ENCODE measurements at regions not wholly inside any gene's neighbourhood (a gene's known extent, or its start where the extent isn't known, plus 50 kb on each side); places are given as distances from the start of the nearest gene placed in this dataset.

DNA sequence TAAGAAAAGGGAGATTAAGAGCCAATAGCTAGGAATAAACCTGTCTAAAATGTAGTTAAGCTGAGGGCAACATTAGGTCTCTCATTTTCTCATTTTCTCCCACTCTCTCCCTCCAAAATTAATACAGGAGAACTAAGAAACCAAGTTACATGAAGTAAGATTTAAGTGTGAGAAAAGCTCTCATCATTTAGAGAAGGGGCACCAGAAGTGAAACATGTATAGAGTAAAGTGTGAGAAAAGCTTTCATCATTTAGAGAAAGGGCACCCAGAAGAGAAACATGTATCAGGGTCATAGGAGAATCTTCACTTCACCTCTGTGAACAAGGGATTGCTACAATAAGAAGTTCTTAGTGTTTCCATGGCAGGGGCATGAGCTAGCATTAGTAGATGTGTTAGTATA, 132.4 kb upstream of the CNTN1 start:
- DNase-seq, result no peak

DNA sequence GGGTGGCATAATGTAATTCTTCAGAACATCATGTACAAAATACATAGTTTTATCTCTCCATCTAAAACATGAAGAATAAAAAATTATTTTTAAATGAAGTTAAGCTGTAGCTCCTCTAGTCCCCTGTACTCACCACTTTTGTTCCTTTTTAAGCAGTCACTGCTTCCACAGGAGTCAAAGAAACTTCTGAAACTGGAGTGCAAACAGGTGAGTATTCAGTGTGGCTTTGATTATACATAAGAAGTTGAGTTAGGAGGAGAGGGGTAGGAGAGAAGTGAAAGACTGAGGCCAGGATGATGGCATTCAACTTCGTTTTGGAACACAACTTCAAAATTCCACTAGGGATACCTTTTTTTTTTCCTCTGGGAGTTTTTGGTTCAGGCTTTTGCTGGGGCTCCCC, 131.4 kb upstream of the CNTN1 start:
- DNase-seq, result no peak

DNA sequence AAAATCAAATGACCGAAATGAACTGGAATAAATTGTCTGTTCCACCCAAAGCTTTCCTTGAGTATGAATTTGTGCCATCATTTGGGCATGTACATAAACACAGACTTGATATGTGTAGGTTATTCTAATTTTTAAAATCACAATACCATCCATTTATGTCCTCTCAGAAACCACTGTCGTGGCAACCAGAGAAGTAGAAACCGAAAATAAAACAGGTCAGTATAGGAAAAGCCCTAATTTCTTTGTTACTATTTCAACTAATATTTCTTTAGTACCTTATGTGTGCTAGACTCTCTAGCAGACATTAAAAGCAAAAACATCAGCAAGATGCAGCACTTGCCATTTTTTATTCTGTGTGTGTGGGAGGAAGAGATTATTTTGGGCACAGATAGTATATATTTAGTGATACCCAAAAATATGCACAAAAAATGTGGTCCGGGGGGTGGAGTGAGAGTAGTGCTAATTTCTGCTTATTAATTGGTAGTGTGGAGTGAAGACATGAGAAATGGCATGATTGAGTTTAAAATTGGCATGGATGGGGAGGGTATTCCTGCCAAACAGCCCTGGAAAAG, 130.8 kb upstream of the CNTN1 start:
- DNase-seq, result no peak

DNA sequence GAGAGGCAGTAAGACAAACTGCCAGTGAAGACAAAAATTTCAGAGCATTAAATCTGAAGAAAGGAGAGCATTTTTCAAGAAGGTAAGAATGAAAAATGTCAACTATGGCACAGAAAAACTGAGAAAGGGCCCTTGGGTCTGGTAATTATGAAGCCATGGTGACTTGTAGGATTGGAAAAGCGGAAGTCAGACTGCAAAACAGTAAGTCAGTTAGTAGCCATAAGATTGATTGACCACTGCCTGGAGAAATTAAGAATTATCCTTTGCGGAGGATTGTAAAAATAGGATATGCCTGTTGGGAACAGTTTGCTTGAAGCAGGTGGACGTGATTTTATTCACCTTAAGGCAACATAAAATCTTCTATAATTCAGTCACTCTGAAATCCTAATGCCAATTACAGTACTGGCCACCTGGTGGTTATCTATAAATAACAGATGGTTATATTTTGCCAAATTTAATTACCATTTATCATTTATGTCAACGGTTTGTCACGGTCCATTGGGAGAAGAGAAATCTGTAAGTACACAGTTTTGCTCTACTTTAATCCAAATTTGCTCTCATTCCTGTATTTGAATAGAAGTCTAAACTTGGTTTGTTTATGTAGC, 127.1 kb upstream of the CNTN1 start:
- DNase-seq, result no peak

DNA sequence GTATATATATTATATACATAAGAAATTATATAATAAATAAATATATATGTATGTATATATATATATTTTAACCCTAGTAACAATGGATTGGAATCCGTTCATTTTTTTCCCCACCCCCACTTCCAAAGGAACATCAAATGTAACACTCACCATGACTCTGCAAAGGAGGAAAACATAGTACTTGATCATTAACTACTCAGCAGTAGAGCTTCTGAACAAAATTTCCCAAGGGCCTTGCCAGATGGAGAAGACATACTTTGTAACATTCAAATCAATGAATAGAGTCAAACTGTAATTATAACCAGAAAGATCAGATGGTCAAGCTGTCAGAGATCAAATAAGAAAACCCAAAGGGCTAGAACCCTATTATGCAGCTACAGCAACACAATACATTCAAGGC, 126.0 kb upstream of the CNTN1 start:
- no peak for DNase-seq

DNA sequence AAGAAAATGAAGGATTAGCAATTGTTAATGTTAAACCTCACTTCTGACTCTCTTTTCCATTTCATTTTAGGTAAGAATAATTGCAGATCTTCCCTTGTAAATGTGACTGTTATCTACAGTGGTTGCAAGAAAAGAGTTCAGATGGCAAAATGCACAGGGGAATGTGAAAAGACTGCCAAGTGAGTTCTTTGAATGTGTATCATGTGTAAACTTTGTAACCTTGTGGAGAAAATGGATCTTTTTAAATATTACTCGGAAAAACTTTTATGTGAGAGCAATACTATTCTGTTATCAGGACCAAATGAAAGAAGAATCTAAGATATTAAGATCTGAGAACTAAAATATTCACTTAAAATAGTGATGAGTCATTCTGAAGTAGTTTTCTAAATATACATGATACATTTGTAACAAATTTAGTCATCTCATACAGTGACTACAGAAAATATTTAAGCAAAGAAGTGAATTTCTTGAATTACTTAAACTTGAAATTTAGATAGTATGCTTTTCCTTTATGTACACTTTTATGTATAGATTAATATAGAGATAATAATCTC, 122.5 kb upstream of the CNTN1 start:
- DNase-seq, result no peak

DNA sequence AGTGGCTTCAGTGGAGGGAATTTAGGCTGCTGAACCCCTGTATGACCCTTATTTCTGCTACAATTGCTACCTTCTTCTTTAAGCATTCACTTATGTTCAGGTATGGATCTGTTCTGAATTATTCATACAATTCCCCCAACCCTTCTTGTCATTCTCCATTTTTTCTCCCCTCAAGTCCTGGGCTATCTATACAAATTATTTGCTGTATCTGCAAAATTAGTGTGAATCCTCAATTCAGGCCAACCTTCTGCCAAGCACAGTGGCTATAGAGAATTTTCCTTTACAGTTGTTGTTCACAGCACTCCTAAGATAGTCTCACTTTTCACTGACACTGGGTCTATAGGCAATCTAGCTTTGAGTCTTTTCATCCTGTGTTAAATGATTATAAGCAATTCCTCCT, 119.2 kb upstream of the CNTN1 start:
- no peak for DNase-seq

DNA sequence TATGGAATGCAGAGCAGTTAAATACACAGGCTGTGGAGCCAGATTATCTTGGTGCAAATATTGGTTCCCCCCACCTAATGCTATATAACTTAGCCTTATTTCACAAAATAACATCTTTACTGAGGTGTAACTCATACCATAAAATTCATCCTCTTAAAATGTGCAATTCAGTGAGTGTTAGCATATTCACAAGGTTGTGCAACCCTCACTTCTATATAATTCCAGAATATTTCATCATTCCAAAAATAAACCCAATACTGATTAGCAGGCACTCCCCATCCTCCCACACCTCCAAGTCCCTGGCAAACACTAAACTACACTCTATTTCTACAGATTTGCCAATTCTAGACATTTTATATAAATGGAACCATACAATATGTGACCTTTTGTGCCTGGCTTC, 116.3 kb upstream of the CNTN1 start:
- DNase-seq, result no peak

DNA sequence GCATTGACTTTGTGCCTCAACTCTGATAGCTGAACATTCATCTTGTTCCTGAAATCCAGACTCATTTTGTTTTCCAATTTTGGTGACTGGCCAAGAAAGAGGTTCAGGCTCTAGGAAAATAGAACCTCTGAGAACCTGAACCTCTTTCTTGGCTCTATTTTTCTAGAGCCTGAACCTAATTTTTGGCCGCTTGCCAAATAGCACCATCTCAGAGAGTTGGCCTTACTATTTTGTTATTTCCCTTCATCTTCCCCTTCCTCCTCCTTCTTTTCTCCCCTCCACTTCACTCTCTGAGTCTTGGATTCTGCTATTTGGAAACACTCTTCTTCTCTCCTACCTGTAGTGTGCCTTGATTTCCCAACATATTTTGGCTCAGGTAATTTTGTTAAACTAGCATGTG, 114.4 kb upstream of the CNTN1 start:
- no peak for DNase-seq

DNA sequence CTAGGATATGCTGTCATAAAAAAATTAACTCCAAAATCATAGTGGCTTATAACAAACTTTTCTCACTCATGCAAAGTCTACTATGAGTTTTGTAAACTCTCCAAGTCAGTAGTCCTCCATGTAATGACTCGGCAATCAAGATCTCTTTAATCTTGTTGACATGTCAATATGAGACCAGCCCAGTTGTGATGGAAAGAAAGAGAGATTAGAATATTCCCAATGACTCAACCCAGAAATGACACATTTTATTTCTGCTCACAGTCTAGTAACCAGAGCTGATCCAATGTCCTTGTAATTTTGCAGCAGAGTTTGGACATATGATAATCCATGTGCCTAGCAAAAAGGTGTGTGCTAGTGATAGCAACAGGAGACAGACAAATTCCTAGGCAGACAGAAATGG, 112.6 kb upstream of the CNTN1 start:
- no peak for DNase-seq

DNA sequence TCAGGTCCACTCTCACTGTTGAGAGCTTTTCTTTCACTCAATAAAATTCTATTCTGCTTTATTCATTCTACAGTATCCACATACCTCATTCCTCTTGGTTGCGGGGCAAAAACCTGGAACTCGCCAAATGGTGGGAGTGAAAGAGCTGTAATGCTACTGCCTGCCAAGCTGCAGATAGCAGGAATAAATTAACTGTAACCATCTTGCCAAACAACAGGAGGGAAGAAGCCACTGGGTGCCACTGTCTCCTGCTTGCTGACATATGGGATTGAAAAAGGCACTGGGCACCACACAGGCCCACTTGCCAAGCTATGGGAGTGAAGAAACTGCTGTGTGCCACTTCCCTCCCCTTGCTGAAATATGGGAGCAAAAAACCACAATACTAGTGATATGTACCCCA, 111.9 kb upstream of the CNTN1 start:
- no peak for DNase-seq

DNA sequence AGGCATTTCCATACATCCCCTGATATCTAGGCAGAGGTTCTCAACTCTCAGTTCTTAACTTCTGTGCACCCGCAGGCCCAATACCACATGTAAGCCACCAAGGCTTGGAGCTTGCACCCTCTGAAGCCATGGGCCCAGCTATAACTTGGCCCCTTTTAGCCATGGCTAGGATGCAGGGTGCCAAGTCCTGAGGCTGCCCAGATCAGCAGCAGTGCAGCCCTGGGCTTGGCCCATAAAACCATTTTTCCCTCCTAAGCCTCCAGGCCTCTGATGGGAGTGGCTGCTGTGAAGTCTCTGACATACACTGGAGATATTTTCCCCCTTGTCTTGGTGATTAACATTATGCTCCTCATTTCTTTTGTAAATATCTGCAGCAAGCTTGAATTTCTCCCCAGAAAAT, 110.3 kb upstream of the CNTN1 start:
- no peak for DNase-seq

DNA sequence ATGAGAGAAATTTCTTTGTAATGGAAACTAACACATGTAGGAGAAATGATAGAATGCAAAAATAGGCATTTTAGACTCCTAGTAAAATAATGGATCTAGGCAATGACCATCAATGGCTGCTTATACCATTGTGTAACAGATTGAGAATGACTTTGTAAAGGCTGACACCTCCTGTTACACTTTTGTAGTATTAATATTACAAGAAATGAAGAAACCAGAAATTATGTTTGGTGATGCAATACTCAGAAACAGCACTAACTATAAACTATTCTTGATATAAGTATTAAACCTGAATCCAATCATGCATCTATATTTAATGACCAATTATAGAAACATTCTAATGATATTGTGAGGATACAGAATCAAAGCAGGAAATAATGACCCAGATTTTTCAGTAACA, 108.5 kb upstream of the CNTN1 start:
- DNase-seq, result no peak

DNA sequence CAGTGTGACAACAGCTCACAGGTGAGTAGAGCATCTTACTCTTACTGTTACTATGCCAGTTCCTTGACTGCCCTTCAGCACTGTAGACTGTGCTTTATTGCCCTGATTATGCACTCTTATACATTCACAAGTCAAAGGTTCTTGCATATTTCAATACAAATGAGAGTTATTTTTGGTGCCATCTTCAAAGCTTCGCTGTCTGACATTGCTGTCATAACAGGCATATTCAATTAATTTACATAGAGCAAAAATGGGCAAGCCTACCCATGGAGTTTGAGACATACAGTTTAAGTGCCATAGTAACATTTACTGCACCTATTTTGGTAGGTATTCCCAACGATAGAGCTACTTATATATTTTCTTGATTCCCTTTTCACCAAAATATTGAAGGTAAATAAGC, 107.5 kb upstream of the CNTN1 start:
- DNase-seq, result no peak

DNA sequence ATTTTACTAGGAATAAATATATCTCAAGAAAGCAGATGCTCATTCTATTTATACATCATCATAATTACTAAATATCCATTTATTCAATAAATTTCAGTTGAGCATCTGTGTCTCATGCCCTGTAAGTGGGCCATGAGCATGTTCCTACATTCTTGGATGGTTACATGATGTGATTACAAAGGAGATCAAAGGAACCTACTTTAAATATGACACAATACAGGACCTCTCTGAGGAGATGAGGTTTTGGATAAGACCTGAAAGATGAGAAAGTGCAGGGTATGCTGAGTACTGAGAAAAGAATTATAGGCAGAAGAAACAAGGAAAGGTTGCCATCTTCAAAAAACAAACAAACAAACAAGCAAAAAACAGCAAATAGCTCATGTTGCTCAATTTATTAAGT, 105.4 kb upstream of the CNTN1 start:
- DNase-seq, result no peak

DNA sequence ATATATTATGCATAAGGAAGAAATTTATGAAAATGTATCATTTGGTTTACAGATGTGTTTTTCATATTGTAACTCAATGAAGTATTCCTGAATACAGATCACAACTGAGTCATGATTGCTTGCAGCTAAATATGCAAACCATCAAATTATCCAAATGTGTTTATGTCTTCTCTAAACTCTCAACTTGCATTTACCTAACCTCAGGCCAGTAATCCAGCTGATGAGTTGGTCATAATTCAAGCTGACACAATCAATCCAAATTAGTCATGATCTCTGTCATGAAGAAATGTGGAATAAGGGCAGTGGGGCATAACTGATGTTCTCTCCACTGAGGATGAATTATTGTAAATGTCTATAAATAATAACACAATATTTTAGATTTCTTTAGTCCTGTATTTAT, 104.8 kb upstream of the CNTN1 start:
- DNase-seq, result no peak

DNA sequence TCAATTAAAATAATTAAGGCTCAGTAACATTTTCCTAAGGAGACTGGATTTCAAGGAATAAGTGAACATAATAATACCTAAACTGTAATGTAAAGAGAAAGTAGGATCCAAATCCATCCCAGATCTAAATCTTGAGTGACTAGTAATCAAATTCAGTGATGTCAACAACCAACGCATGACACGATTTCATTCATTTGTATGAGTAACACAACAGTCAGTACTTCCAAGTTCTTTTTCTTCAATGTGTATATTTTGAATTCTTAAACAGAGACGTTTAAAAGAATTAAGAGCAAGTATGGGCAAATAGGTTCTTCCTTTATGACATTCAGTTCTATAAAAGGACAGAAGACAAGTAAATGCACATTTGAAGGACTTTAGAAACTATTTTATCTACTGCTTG, 104.3 kb upstream of the CNTN1 start:
- DNase-seq, result no peak

DNA sequence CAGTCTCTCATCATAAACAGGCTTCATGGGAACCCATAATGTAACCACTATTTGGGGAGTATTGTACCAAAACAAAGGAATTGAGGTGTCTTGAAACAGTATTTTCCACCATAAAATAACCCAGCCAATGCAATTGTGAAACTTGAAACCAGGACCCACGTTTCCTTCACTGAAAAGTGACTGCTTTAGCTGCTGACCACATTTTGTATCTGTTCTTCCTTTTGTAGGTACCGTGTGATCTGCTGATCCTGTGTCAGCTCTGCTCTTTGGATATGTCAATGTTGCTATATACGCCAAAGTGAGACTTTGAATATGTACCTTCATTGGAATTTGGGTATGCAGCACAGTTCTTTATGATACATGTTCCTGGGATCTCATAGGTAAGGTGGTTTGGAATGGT, 95.1 kb upstream of the CNTN1 start:
- no peak for DNase-seq

DNA sequence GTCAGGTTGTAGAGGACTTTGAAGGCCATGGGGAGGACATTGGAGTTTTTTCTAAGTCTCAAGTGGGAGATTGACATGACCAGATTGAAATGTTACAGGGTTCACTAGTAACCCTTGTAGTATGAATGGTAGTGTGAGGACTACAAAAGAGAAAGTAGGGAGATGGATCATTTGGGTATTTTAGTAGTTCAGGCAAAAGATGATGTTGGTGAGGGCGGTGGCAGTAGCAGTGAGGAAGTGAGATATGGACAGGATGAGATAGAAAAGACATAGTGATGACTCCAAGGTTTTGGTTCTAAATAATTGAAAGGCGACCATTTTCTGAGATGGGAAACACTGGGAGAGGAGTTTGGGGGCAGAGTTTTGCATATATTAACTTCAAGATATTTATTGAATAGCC, 94.2 kb upstream of the CNTN1 start:
- DNase-seq, result no peak

DNA sequence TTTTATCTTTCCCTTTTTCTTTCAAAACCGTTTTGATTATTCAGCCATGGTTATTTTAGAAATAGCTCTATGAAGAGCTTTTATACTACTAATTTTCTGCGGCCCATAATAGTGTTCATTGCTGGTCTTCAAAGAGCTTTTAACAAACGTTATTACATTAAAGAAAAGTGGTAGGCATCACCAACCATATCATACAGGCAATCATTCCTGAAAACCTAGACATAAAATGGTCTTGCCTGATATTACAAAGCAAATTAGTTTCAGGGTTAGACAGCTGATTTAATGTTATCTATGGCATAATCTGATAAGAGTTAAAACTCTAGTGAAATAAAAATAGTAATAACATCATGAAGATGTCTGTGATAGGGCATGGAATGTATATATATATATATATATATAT, 89.7 kb upstream of the CNTN1 start:
- no peak for DNase-seq

DNA sequence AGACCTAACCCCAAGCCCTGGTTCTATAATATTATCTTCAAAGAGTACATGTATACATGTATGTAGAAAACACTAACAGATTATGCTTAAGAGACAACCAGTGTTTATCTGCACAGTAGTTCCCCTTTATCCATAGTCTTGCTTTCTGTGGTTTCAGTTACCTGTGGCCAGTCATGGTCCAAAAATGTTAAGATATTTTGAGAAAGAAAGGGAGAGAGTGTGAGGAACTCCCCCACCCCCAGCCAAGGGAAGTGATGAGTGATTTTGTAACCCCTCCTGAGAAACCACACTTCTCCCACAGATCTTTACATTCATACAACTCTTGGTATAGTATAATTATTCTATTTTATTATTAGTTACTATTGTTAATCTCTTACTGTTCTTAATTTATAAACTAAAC, 77.3 kb upstream of the CNTN1 start:
- no peak for DNase-seq

DNA sequence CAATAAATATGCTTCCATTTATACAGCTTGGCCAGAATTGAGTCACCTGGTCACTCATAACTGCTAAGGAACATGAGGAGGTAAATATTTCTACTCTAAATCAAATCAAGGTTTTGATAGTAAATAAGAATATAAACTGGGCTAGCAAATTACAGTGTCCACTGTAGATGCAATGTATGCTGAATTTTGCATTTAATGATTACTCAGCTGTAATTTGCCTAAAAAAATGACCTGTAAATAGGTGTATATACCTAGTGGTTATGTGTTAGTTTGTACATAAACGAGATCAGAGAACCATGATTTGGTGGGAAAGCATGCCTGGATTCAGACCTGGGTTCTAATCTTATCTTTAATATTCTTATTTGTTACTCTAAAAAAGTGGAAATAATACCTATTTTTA, 76.6 kb upstream of the CNTN1 start:
- DNase-seq, result no peak

DNA sequence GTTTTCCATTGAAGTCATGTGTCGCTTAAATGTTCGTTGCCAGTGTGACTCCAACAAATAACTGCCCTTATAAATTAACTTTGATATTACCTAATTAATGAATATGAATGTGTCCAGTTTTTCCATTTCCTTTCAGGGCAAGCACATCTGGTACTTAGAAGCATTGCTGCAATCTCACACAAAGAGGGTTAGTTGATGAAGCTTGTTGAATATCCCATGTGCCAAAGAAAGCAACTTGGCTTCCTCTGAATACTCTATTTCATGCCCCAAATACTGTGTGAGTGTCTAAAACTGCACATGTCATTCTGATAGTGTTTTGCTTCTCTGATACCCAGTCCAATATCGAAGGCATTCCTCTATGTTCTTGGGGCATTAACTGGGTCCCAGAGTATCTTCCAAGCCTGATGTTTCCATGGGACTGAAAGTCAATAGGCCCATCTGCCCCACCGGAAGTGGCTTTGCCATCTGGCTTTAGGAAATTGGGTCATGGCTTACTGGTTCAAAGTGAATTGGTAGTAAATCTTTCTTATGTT, 75.8 kb upstream of the CNTN1 start:
- no peak for DNase-seq

DNA sequence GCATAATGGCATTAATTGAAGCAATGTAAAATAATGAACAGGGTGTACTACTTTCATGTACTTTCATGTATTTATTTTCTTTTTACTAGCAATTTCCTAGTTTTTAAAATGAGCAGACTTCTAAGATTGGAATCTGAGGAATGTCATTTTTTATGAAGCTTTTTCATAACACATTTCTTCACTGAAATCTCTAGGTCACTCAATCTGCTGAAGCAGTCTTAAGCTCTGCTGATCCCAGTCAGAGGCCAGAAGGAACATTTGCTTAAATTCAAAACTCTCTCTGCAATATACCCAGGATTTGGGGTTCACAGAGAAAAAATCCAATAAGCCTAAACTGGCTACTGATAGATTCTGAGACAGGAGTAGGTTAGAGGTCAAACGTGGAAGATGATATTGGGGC, 73.6 kb upstream of the CNTN1 start:
- no peak for DNase-seq

DNA sequence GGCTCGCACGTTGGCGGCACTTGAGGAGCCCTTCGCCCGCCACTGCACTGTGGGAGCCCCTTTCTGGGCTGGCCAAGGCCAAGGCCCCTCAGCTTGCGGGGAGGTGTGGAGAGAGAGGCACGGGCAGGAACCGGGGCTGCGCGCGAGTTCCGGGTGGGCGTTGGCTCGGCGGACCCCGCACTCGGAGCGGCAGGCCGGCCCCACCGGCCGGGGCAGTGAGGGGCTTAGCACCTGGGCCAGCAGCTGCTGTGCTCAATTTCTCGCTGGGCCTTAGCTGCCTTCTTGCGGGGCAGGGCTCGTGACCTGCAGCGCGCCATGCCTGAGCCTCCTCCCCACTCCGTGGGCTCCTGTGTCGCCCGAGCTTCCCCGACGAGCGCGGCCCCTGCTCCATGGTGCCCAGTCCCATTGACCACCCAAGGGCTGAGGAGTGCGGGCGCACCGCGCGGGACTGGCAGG, 71.6 kb upstream of the CNTN1 start:
- DNase-seq, result no peak
